Endodermal cell (in vitro differentiated cells): ENCODE measurements at regions not wholly inside any gene's neighbourhood (a gene's known extent, or its start where the extent isn't known, plus 50 kb on each side); places are given as distances from the start of the nearest gene placed in this dataset.

Source experiments
- DNase-seq: peaks from one replicate; pipeline ENCODE4 v3.0.0-alpha.2; 2017
- H3K27ac ChIP-seq: 2 replicates; pipeline ENCODE4 v1.5.1; 2013; ENCODE audit warnings: mild to moderate bottlenecking, low read depth, low read length, moderate library complexity
- H3K27me3 ChIP-seq: 2 replicates; pipeline ENCODE4 v1.6.1; 2013; ENCODE audit warnings: mild to moderate bottlenecking, low read length, moderate library complexity; ENCODE audit not compliant: insufficient read depth, control insufficient read depth, poor library complexity, severe bottlenecking
- H3K36me3 ChIP-seq: 2 replicates; pipeline ENCODE4 v1.7.0; 2013; ENCODE audit warnings: mild to moderate bottlenecking, low read length, moderate library complexity; ENCODE audit not compliant: control insufficient read depth, insufficient read depth
- H3K4me1 ChIP-seq: one replicate; pipeline ENCODE4 v1.7.0; 2013; ENCODE audit warnings: low read length; ENCODE audit not compliant: control insufficient read depth, insufficient read depth
- H3K4me3 ChIP-seq: 2 replicates; pipeline ENCODE4 v1.5.1; 2013; ENCODE audit warnings: mild to moderate bottlenecking, low read length, moderate library complexity
- H3K9ac ChIP-seq: 2 replicates; pipeline ENCODE4 v1.6.1; 2013; ENCODE audit warnings: mild to moderate bottlenecking, low read length, moderate library complexity; ENCODE audit not compliant: poor library complexity, severe bottlenecking; ENCODE audit errors: extremely low read depth
- H3K9me3 ChIP-seq: 2 replicates; pipeline ENCODE4 v1.6.1; 2013; ENCODE audit warnings: mild to moderate bottlenecking, low read length, moderate library complexity; ENCODE audit not compliant: control insufficient read depth
- H3K27ac Mint-ChIP-seq: 2 replicates; pipeline ENCODE4 v1.8.0; 2020; ENCODE audit warnings: mixed read lengths
- H3K27me3 Mint-ChIP-seq: 2 replicates; pipeline ENCODE4 v1.8.0; 2021; ENCODE audit warnings: mild to moderate bottlenecking, mixed read lengths; ENCODE audit not compliant: insufficient read depth
- H3K36me3 Mint-ChIP-seq: 2 replicates; pipeline ENCODE4 v1.8.0; 2020; ENCODE audit warnings: low read depth, mixed read lengths
- H3K4me1 Mint-ChIP-seq: 2 replicates; pipeline ENCODE4 v1.8.0; 2020; ENCODE audit warnings: mixed read lengths
- H3K4me3 Mint-ChIP-seq: 2 replicates; pipeline ENCODE4 v1.8.0; 2020; ENCODE audit warnings: mild to moderate bottlenecking, moderate library complexity, mixed read lengths
- H3K9me3 Mint-ChIP-seq: 2 replicates; pipeline ENCODE4 v1.8.0; 2020; ENCODE audit warnings: mild to moderate bottlenecking, mixed read lengths
- WGBS, 2 experiments: methylation state at CpG; one replicate each; pipeline versions ENCODE4 v1.1.5 to v1.1.7; 2013; ENCODE audit warnings: missing lambda C conversion rate in 2 of 2, mixed read lengths in 1 of 2; ENCODE audit not compliant: insufficient coverage in 1 of 2, insufficient read length in 1 of 2; 5-methylcytosine and 5-hydroxymethylcytosine counted together
- TF ChIP-seq, protein P1 (sequence below): fragments of 200-600 bp; sonication (generic); conservative IDR thresholded peaks from 2 replicates; pipeline ENCODE4 v1.5.0; 2021; ENCODE audit warnings: antibody characterized with exemption, mild to moderate bottlenecking

DNA sequence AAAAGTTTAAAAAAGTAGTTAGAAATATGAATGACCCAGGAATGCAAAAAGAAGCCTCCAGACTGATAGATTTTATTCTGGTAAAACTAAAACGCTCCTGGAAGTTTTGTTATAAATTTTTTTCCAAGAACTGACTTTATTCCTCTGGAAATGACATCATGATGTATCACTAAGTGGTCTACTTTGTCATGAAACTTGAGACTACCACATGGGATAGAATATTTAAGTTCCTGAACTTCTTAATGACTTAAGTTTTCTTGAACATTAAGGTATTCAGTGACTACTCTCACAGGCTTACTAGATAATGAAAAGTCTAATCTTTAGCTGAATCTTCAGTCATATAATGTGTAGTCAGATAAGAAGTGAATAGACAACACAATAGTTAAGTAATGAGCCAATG is 842.2 kb downstream of the USP25 start:
- Mint-ChIP-seq H3K36me3 (no peaks in the 10 kb centered on the region), H3K4me3 (no peak overlapping the region), H3K27ac (no peak overlapping the region), H3K9me3 (no peaks in the 10 kb centered on the region), H3K27me3 (no peaks in the 10 kb centered on the region), H3K4me1 (peaks cover 3% of the 10 kb centered on the region)
- H3K9me3 ChIP-seq = no peaks in the 10 kb centered on the region
- no peaks in the 10 kb centered on the region for H3K27me3 ChIP-seq
- 92 to 100% methylated on average over 1 of the region's 1 CpG for WGBS, 2 experiments
- H3K27ac ChIP-seq = no peak overlapping the region
- no peaks in the 10 kb centered on the region for H3K4me1 ChIP-seq
- TF ChIP-seq, protein P1, sequence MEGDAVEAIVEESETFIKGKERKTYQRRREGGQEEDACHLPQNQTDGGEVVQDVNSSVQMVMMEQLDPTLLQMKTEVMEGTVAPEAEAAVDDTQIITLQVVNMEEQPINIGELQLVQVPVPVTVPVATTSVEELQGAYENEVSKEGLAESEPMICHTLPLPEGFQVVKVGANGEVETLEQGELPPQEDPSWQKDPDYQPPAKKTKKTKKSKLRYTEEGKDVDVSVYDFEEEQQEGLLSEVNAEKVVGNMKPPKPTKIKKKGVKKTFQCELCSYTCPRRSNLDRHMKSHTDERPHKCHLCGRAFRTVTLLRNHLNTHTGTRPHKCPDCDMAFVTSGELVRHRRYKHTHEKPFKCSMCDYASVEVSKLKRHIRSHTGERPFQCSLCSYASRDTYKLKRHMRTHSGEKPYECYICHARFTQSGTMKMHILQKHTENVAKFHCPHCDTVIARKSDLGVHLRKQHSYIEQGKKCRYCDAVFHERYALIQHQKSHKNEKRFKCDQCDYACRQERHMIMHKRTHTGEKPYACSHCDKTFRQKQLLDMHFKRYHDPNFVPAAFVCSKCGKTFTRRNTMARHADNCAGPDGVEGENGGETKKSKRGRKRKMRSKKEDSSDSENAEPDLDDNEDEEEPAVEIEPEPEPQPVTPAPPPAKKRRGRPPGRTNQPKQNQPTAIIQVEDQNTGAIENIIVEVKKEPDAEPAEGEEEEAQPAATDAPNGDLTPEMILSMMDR = no peak
- no peak overlapping the region for H3K9ac ChIP-seq
- H3K36me3 ChIP-seq = no peaks in the 10 kb centered on the region
- H3K4me3 ChIP-seq = no peak overlapping the region
- DNase-seq = no peak

DNA sequence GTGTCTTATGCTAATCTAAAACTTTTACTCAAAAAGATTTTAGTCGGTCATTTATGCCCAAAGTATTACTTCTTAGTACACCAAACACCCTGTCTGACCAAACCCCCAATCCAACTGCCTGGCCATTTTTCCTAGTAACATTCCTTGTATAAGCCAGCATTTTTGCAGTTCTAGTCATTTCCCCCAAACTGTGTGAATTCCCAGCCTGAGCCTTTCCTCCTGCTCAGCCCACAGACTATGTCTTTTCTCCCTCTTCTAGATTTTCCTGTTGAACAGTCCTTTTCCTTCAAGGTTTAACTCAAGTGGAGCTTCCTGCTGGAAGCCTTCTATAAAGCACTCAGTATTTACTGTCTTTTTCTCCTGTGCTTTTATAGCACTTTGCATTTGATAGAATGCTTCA is 843.8 kb downstream of the USP25 start:
- Histone ChIP-seq H3K36me3 (no peaks in the 10 kb centered on the region), H3K9ac (no peak overlapping the region), H3K27ac (no peak overlapping the region), H3K4me3 (no peak overlapping the region), H3K4me1 (no peaks in the 10 kb centered on the region), H3K9me3 (no peaks in the 10 kb centered on the region), H3K27me3 (no peaks in the 10 kb centered on the region)
- Mint-ChIP-seq H3K36me3 (no peaks in the 10 kb centered on the region), H3K4me3 (no peak overlapping the region), H3K27me3 (no peaks in the 10 kb centered on the region), H3K27ac (no peak overlapping the region), H3K9me3 (no peaks in the 10 kb centered on the region), H3K4me1 (peaks cover 3% of the 10 kb centered on the region)
- DNase-seq = no peak
- TF ChIP-seq, protein P1 = no peak
- 95% methylated on average over 1 of the region's 1 CpG; no CpG with 5 or more reads in 1 of the 2 experiments for WGBS, 2 experiments

DNA sequence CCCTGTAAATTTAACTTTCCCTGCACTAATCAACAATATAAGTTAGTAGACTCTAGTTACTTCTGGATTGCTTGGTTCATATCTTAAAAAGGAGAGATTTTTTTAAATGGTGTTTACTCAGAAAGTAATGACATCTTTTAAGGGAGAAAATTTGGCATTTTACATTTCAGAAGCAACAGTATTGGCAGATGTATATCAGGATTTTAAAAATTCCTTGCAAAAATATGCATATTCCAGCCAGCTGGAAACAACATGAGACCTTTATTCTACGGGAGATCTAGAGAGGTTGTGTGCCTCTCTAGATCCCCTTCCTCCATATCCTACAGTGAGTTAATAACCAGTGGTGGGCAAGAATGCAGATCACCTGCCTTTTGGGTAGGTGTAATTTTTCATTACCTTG is 848.2 kb downstream of the USP25 start:
- Mint-ChIP-seq H3K27me3 (no peaks in the 10 kb centered on the region), H3K27ac (no peak overlapping the region), H3K9me3 (no peaks in the 10 kb centered on the region), H3K36me3 (no peaks in the 10 kb centered on the region), H3K4me1 (peaks cover 1% of the 10 kb centered on the region), H3K4me3 (no peak overlapping the region)
- Histone ChIP-seq H3K4me3 (no peak overlapping the region), H3K36me3 (no peaks in the 10 kb centered on the region), H3K27ac (no peak overlapping the region), H3K9ac (no peak overlapping the region), H3K9me3 (no peaks in the 10 kb centered on the region), H3K27me3 (no peaks in the 10 kb centered on the region), H3K4me1 (no peaks in the 10 kb centered on the region)
- TF ChIP-seq, protein P1 = no peak
- no peak for DNase-seq
- WGBS, 2 experiments = 92% methylated on average over 1 of the region's 1 CpG; no CpG with 5 or more reads in 1 of the 2 experiments
